MM.1S (cell line): ENCODE measurements at regions not wholly inside any gene's neighbourhood (a gene's known extent, or its start where the extent isn't known, plus 50 kb on each side); places are given as distances from the start of the nearest gene placed in this dataset.

Experiments used
- CTCF ChIP-seq: fragments of 300-600 bp; sonication (generic); IDR thresholded peaks from 2 replicates; pipeline ENCODE4 v1.5.1; 2016; ENCODE audit warnings: antibody characterized with exemption, low read length, mixed read lengths
- EZH2 ChIP-seq: fragments of 300-600 bp; sonication (generic); optimal IDR thresholded peaks from 2 replicates; pipeline ENCODE3; 2017; ENCODE audit warnings: low read depth, mild to moderate bottlenecking, antibody characterized with exemption, low read length, mixed read lengths
- EZH2phosphoT487 ChIP-seq: fragments of 300-600 bp; sonication (generic); IDR thresholded peaks from 2 replicates; pipeline ENCODE4 v1.6.1; 2018; ENCODE audit warnings: antibody characterized with exemption, low read length

- no peak for TF ChIP-seq CTCF
- TF ChIP-seq EZH2: no peak
- TF ChIP-seq EZH2phosphoT487: no peak
Observed at GRCh38 chr17:34764716-34765115, 185.3 kb downstream of the TMEM132E start.
